SK-N-SH (cell line): ENCODE measurements at regions not wholly inside any gene's neighbourhood (a gene's known extent, or its start where the extent isn't known, plus 50 kb on each side); places are given as distances from the start of the nearest gene placed in this dataset.
"Not testable (repeated sequence)": the region's sequence is repeated elsewhere in the genome, so short reads cannot be mapped to it uniquely, and the experiment has no call there.

Experiments used
- CHD2 ChIP-seq: fragments of 150-350 bp; IDR thresholded peaks from 2 replicates; pipeline ENCODE4 v1.6.1; 2018; ENCODE audit warnings: low read length; ENCODE audit not compliant: partially characterized antibody
- CTCF ChIP-seq: fragments of 200-600 bp; sonication (generic); IDR thresholded peaks from 2 replicates; pipeline ENCODE4 v1.6.1; 2017; ENCODE audit warnings: antibody characterized with exemption, mild to moderate bottlenecking, moderate library complexity
- FOXM1 ChIP-seq: IDR thresholded peaks from 2 replicates; pipeline ENCODE4 v1.4.0; 2012; ENCODE audit warnings: low read depth, mild to moderate bottlenecking
- MAX ChIP-seq: IDR thresholded peaks from 2 replicates; pipeline ENCODE4 v1.4.0; 2012; ENCODE audit warnings: low read depth
- NFIC ChIP-seq: IDR thresholded peaks from 2 replicates; pipeline ENCODE4 v1.4.0; 2012; ENCODE audit warnings: borderline replicate concordance
- POLR2AphosphoS5 ChIP-seq: IDR thresholded peaks from 2 replicates; pipeline ENCODE4 v1.6.1; 2012; ENCODE audit warnings: low read depth, low read length
- REST ChIP-seq: IDR thresholded peaks from 2 replicates; pipeline ENCODE4 v1.6.1; 2012; ENCODE audit warnings: mild to moderate bottlenecking, low read depth, low read length, moderate library complexity
- RXRA ChIP-seq: IDR thresholded peaks from 2 replicates; pipeline ENCODE4 v1.4.0; 2012; ENCODE audit warnings: low read depth, mild to moderate bottlenecking, borderline replicate concordance
- USF2 ChIP-seq: fragments of 150-350 bp; IDR thresholded peaks from 2 replicates; pipeline ENCODE4 v1.6.1; 2017; ENCODE audit warnings: antibody characterized with exemption, low read length, low read depth, borderline replicate concordance

- TF ChIP-seq CTCF, CHD2, USF2, POLR2AphosphoS5, REST, FOXM1, NFIC, MAX, RXRA: not testable (repeated sequence)
Observed at GRCh38 chr9:67516938-67517337, 341.8 kb upstream of the ANKRD20A1 start.
